HG02885 (cell line): ENCODE measurements at regions not wholly inside any gene's neighbourhood (a gene's known extent, or its start where the extent isn't known, plus 50 kb on each side); places are given as distances from the start of the nearest gene placed in this dataset.

Source experiments
- ATAC-seq: cut with Tn5 transposase; IDR thresholded peaks from one replicate; pipeline ENCODE4 v1.9.1; 2021; ENCODE audit warnings: mild to moderate bottlenecking; ENCODE audit not compliant: unreplicated experiment, poor library complexity

DNA sequence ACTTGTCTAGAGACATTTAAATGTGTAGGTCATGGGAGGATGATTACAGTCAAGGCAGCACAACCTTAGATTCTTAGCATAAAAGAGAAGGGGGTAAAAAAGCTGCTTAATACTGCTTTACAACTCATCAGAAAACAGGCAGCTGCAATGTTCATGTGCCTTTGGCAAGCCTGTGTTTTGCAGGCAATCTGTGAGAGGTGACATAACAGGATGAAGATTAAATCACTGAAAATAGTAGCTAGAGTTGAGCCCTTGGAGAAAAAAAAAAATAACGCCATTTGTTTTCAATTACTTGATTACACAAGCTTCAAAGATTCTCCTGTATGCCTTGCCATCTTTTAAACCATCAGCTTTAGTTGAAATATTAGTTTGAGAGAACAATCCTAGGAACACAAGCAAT lies 847.6 kb upstream of the LCORL start:
- ATAC-seq: no peak

DNA sequence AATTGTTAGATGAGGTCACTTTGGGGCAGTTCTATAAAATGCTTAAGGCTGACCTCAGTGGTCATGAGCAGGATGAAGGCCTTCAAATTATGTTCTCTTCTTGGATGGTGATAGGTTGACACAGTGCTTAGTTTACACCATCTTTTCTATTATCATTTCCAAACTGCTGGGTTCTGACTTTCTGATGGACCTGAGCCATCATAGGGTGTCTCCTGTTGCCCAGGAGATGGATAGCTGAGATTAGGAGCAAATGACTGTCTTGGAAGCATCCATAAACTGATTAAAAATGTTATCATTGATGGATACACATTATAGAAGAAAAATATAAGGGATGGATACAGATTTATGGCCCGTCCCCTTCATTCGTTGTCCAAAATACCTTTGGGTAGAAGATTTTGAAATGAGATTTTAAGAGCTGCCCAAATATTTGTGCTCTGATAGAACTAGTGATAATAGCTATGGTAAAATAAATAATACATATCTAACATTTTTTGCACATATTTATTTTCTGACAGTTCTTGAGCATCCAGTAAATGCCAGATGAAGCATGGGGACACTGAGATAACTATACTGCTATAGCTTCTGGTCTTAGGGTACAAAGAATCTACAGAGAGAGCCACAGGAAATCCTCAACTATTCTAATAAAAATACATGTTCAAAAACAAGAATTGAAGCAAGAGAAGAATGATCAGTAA lies 839.4 kb upstream of the LCORL start:
- no peak for ATAC-seq

DNA sequence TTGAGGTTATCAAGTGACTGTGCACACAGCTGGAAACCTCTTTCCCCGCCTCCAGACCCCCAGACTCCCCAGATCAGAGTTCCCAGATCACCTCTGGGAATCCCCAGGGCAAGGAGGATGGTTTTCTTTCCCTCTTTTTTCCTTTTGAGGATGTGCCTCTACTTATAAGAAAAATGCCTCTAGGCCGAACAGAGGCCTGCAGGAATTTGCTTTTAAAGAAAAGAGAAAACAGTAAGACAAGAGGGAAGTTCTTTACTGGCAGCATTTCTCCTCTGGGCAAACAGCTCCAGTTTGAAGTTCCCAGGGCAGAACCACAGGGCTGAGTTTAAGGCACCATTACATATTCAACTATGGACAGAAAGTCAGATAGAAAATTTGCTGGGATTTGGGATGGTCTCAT lies 837.9 kb upstream of the LCORL start:
- ATAC-seq: no peak

DNA sequence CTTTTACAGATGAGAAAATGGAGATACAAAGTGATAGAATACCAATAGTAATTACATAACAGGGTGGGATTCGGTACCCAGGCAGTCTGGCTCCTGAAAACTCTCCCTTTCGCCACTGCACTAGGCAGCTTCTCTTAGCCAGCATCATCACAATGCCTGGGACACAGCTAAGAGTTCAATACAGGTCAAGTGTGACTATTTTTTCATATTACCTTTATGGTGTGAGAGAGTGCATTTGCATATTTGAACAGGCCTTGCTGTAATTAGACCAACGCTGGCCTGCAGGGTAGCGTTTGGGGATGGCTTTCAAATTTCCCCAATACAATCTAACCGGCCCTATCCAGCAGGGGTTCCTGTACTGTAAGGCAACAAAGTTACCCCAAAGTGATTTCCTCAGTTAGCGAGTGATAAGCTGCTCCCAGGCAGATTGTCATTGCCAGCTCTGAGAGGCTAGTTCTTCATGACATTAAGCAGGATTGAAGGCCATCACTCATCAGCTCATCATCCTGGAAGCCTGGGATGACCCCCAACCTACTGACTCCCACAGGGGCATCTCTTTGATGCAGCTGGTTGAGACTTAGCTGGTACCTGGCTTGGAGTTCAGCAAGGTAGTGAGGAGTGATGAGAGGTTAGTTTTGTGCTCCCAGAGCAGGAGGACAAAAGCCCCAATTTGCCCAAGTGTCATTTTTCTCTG lies 836.8 kb upstream of the LCORL start:
- no peak for ATAC-seq

DNA sequence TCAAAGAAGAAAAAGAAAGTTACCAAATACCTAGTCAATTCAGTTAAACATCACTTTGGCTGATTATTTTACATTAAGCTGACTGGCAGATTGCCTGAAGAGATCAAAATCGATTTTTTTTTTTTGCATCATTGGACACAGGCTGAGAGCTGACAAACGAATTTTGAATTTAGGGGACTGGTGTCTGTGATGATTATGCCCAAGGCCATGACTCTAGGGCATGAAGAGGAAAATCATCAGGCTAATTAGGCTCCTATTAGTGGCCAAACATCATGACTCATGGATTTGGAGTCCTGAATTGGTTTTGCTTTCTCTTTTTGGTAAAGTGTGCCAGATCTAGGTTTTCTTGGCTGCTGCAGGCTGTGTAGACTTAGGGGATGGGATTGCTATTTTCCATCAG lies 829.3 kb upstream of the LCORL start:
- ATAC-seq: no peak

DNA sequence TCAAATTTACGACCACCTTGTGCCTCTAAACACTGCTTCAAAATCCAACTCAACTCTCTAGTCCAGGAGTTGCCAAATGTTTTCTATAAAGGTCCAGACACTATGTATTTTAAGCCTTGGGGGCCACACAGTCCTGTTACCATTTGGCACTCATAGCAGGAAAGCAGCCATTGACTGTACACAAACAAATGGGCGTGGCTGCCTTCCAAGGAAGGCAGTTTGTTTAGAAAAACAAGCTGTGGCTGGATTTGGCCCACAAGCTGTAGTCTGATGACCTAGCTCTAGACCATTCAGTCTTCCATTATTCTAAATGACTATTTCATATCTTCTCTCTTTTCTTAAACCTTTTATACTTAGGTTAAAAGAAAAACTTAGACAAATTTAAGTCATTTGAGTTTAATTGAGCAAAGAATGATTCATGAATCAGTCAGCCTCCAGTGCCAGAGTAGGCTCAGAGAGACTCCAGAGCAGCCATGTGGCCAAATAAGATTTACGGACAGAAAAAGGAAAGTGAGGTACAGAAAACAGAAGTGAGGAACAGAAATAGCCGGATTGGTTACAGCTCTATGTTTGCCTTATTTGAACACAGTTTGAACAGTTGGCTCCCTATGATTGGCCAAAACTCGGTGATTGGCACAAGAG lies 825.8 kb upstream of the LCORL start:
- ATAC-seq: no peak

DNA sequence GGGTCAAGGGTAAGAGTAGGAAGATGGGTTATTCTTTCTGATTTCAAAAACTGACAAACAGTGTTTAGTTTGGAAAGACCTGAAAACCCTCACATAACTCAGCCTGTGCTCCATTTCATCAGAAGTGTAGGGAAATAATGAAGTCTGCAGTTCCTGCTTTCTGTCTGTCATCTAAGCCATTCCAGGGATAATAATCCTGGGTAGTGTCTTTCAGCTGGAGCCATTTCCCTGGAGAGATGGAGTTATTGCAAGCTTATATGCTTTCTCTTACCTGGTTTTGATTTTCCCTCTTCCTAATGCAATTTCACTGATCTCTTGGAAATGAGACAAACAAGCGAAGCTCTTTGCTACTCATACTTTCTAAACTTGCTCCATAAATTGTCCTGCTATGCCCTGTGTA lies 824.8 kb upstream of the LCORL start:
- ATAC-seq: no peak

DNA sequence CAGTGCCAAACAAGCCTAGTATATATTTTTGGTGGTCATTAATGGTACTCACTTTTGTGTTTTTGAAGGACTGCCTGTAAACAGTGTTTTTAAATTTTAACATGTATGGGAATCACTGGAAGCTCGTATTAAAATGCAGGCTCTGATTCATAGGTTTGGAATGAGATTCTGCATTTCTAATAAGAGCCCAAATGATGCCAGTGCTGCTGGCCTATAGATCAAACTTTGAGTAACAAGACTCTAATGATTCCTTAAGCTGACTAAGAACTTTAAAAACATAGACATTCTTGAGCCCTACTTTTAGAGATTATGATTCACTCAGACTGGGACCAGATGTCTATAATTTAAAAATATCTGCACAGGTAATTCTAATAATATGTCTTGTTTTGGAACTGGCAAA lies 823.2 kb upstream of the LCORL start:
- ATAC-seq: no peak

DNA sequence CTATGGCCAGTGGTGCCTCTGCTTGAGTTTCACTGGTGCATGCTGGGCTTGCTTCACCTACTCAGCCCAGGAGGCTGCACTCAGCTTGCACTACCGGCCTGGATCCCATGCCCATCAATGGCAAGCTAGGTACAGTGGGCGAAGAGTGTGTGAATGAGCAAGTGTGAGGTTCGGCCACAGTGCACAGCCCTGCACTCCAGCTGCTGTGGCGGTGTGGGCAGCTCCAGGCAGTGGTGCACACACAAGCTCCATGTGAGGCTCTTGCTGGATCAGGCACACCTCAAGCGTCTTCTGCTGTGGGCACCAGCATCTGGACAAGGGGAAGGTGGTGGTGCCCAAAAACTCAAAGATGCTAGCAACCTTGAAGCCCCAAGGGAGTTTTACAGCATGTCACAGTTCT lies 820.9 kb upstream of the LCORL start:
- no peak for ATAC-seq

DNA sequence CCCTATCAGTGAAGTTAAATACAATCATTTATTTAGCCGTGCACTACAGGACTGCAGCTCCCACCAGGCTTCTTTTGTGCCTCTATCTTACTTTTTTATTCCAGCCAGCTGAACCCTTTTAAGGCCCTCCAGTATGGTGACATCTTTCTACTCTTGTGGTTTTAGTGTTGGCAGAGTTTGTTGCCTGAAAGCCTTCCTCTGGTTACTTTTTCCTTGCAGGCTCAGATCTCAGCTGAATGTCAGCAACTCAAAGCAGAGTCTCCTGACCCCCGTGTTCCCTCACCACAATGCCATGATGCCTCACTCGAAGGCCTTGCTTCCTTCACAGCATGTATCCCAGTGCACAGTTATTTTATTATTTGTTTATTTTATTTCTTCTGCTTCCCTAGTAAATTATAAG lies 818.9 kb upstream of the LCORL start:
- no peak for ATAC-seq

DNA sequence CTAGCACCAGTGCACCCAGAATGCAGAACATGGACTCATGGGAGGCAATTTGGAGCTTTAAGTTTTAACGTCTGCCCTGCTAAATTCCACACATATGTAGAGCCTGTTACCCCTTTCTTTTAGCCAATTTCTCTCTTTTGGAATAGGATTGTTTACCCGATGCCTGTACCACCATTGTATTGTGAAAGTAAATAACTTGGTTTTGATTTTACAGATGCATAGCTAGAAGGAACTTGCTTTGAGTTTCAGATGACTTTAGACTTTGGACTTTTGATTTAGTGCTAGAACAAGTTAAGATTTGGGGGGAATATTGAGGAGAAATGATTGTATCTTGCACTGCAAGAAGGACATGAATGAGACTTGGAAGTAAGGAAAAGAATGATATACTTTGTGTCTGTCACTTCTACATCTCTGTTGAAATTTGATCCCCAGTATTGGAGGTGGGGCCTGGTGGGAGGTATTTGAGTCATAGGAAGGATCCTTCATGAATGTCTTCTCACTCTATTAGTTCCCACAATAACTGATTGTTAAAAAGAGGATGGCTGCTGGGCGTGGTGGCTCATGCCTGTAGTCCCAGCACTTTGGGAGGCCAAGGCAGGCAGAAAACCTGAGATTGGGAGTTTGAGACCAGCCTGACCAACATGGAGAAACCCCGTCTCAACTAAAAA lies 794.8 kb upstream of the LCORL start:
- no peak for ATAC-seq

DNA sequence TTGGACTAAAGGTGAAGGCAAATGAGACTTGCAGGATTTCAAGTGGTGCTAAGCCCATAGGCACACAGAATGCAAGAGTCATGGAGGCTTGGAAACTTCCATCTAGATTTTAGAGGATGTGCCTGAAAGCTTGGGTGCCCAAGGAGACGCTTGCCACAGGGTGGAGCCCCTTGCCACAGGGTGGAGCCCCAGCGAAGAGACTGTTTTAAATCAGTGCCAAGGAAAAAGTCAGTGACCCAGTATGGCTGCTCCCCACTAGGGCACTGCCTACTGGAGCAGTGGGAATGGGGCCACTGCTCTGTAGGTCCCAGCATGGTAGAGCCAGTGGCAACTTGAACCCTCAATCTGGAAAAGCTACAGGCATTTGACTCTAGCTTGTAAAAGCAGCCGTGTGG lies 794.2 kb upstream of the LCORL start:
- no peak for ATAC-seq

DNA sequence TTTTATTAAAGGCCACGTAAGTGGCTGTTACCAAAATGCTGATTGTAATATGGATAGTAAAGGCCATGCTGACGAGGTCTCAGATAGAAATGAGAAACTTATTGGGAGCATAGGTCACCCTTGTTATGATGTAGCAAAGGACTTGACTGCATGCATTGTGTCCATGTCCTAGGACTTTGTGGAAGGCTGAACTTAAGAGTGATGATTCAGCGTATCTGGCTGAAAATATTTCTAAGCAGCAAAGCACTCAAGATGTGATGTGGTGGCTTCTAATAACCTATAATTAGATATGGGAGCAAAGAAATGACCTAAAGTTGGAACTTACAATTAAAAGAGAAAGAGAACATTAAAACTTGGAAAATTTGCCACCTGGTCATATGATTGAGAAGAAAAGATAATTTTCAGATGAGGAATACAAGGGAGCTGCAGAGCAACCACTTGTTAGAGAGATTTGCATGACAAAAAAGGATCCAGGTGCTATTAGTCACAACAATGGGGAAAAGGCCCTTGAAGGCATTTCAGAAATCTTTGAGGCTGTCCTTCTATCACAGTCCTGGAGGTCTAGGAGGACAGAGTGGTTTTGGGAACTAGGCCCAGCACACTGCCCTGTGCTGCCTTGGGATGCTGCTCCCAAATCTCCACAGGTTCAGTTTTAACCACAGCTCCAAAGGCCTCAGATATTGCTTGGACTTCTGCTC lies 793.7 kb upstream of the LCORL start:
- ATAC-seq: no peak

DNA sequence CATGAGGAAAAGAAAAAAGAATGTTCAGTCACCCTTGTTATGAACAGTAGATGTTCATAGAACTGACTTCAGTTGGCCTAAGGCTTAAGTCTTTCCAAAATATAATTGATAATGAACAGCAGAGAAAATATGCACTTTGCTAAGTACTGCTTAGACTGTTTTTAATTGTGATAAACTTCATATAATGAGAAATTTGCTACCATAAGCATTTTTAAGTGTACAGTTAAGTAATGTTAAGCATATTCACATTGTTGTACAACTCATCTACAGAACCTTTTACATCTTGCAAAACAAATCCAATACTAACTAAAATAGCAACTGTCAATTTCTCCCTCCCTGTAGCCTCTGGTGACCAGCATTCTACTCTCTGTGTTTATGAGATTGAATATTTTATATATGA lies 792.2 kb upstream of the LCORL start:
- no peak for ATAC-seq

DNA sequence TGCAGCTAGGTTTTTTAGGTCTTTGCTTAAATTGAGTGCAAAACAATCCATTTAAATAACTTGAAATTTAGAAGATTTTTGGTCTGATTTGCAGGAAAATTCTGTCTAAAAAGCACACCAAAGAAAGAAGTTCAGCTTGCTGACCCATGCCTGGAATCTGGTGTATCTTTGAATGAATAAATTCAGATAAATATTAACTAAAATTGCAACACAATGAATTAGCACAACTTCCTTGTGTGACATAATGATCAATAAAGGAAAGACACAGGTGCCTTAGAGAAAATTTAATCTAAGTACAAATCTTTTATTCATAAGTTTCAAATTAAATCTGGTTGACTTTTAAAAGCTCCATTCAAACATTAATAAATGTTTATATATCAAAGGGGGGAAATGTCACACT lies 791.5 kb upstream of the LCORL start:
- no peak for ATAC-seq

DNA sequence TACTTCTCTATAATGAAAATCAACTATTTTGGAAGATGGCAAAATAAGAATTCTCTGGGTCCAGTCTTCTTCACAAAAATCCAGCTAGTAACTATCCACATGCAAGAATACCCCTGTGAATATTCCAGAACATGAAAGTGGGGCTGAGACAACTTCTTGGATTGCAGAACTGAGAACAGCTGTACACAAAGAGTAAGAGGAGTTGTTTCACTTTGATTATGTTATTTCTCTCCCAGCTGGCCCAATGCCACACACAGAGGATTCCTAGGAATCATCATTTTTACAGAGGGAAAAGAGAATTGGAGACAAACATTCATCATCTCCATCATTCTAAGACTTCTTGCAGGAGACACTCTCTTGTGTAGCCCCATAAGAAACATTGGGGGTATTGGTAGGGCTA lies 782.2 kb upstream of the LCORL start:
- ATAC-seq: no peak

DNA sequence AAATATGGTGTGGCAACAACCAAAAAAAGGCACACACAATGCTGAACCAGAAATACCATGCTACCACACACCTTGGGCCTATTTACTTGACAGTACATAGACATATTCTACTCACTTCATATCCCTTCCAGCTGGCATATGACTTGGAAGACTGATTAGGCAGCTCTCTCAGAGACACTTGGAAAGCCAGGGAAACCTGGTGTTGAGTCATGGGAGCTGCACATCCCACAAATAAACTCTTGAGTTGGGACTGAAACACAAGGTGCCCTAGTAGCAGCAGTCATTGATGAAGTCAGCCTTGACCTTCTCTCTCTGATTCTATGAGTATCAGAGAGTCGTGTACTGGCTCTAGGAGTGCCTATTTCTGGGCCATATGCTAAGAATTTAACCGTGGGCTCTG lies 776.6 kb upstream of the LCORL start:
- no peak for ATAC-seq

DNA sequence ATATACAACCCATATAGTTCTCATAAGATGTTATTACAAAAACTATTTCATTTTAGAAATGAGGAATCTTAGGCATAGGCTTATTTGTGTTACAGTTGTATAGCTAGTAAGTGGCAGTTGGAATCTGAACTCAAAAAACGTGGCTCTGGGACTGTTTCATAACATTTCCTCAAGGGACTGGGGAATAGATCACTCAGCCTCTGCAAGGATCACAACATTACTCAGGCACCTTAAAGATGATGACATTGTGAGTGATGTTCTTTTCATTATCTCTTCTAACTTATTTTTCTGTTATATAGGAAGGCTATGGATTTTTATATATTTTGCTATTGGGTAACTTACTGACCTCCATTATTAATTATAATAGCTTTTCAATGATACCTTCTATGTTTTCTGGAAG lies 774.2 kb upstream of the LCORL start:
- no peak for ATAC-seq

DNA sequence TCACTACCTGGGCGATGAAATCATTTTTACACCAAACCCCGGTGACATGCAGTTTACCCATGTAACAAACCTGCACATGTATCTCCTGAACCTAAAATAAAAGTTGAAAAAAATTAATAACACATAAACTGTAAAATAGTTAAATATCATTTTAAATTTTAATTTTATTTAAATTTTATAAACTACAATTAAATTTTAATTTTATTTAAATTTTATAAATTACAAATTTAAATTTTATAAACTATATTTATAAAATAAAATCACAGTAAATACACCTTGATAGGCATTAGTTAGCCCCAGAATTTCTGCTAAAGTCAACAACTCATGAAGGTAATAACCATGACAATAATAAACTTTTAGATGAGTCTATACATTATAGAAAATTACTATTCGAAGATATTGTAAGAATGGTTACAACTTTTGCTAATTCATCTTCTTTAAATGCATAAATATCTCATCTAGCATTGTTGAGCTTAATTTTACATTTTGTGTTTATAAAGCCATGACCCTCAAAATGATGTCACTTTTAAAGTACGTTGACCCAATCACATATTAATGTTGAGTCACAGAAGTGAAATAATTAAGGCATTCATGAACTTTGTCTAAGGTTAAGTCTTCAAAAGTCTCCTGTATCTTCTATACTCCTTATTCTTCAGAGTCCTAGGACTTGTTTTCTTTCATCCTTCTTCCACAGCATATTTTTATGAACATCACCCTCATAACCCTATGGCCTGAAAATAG lies 755.8 kb upstream of the LCORL start:
- ATAC-seq: no peak

DNA sequence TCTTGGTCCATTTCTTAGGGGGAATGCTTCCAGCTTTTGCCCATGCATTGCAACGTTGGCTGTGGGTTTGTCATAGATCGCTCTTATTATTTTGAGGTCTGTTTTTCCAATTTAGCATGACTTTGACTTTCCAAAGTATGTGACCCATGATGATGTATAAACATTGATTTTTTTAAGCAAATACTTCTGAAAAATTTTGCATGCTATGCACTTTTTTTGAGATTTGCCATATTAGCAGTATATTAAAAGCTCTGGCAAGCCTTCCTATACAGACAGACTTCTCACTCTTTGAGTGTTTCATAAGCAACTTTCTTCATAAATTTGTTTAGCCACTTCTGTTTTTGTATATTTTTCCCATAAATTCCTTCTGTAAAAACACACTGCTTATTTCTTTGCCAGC lies 746.4 kb upstream of the LCORL start:
- ATAC-seq: no peak
